GM18520 (cell line): ENCODE measurements at regions not wholly inside any gene's neighbourhood (a gene's known extent, or its start where the extent isn't known, plus 50 kb on each side); places are given as distances from the start of the nearest gene placed in this dataset.
A peak's percentile ranks its signal among the peaks of the same experiment; 100 is the strongest.

Experiments
- ATAC-seq: cut with Tn5 transposase; IDR thresholded peaks from one replicate; pipeline ENCODE4 v1.9.1; 2021; ENCODE audit not compliant: unreplicated experiment

- ATAC-seq: no peak
Measured at GRCh38 chr5:145708169-145708568, 127.0 kb downstream of the PRELID2 start.

- ATAC-seq: no peak
Measured at GRCh38 chr5:145704724-145705123, 130.4 kb downstream of the PRELID2 start.

GRCh38 chr5:145703856-145704255, 131.3 kb downstream of the PRELID2 start:
- no peak for ATAC-seq

- ATAC-seq: no peak
Measured at GRCh38 chr5:145701404-145701803, 133.7 kb downstream of the PRELID2 start.

DNA sequence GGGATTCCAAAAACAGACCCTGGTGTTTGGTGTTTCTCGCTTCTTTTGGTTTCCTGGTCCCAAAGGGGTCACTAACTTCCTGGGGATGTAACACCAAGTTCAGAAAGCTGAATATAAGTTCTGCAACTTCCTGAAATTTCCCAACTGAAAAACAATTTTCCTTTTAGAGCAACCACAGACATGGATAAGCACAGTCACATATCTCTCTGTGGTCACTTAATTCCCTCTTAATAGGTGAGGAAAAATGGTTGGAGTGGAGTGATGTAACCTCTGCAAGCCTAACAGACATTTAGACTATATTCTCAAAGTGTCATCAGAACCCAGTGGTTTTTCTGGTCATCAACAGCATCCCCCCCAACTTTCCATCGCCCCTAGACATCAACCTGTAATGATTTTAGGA, 135.3 kb downstream of the PRELID2 start:
- no peak for ATAC-seq

GRCh38 chr5:145697251-145697990, 137.7 kb downstream of the PRELID2 start:
- ATAC-seq: peak; percentile 51

DNA sequence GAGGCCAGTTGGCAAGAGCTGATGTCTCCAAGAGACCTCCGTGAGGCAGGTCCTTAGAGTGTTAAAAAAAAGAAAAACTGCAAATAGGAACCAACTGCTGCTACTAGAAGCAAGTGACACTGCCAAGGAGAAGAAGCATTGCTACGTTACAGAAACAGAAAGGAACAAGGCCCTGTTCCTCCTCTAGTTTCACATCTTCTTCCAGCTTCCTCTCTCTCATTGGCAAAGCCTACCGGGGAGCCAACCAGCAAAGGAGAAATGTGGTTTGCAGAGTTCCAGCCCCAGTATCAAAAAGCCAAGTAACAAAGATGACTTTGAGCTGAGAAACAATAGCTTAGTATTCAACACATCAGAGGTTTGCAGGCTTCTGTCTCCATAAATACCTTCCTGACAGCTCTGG, 145.9 kb downstream of the PRELID2 start:
- peak; percentile 73 for ATAC-seq

- ATAC-seq: no peak
Measured at GRCh38 chr5:145687943-145688342, 147.2 kb downstream of the PRELID2 start.

DNA sequence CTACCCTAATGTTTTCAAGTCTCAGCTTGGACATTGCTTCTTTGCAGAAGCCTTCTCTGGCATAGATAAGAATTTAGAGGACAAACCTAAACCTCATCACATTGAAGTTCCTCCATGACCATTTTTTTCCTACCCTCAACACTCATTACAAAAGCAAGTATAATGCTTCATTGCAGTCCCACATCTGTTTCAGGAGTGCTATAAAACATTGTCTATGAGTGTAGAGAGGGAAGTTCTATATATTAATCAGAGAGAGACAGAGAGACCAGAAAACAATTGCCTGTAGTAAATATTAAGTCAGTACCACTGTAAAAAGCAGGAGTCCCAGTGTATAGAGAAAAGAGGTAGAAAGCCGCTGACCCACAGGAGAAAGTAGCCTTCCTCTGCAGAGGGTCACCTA, 149.7 kb downstream of the PRELID2 start:
- no peak for ATAC-seq

DNA sequence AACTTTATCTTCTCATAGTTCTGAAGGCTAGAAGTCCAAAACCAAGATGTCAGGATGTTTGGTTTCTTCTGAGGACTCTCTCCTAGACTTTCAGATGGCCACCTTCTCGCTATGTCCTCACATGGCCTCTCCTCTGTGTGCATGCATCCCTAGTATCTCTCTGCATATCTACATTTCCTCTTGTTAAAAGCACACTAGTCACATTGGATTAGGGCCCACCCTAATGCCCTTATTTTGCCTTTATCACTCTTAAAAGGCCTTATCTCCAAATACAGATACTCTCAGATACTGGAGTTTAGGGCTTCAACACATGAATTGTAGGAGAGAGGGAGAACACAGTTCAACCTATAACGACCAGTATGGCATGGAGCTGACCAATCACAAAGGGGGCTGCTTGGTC, 151.7 kb downstream of the PRELID2 start:
- no peak for ATAC-seq

DNA sequence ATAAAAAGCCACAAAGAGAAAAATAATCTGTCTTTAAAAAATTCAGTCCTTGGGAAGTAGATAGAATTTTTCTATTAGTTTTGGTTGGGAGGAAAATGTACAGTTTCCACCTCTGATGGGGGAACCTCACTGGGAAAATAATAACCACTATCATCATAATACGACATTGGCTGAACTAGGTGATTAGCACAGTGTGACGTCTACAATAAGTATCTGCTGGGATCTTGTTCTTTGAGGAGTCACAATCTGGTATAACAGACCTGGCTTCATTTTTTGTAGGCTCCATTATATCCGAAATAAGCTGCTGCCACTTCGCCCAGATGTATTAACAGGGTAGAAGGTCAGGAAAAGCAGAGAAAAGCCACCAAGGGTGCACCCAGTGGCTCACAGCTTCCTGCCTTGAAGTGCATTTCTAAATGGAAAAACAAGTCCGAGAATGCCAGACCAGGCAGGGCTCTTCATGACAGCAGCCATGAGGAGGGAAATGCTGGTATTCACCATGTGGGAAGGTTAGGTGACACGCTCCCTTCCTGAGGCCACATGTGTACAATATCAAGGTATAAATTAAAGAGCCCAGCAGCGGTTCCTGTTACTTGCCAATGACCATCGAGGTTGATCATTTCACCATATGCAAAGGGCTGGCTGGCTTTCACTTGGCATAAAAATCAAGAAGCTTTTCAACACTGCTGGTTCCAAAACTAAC, 152.8 kb downstream of the PRELID2 start:
- ATAC-seq: no peak

DNA sequence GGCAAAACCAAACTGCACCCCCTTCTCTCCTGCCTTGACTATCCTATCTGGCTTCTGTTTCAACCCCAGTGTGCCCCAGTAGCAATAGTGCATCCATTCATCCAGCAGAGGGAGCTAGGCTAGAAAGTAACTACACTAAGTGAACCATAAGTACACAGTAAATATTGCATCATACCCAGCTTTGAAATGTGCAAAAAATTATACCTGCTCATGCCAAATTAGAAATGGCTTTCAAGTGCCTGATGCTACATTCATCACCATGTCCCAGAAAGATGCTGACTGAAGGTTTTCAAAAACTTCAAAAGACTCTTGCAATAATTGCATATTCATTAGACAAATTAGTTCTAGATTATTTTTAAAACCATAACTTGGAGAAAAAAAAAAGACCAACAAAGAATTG, 153.5 kb downstream of the PRELID2 start:
- peak; percentile 98 for ATAC-seq

DNA sequence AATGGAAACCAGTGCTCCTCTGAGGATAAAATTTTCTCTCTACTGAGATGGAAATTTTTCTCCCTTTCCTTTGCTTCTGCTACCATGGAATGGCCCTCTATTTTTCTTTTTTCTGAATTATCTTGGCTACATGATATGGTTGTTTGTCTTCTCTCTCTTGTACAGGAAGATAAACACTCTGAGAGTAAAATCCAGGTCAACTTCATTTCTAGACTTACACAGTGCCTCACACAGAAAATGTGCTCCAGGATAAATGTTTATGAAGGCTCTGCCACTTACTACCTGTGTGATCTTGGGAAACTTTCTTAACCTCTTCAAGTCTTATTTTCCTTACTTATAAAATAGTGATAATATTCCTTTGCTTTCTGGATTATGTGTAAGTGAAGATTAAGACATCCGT, 153.9 kb downstream of the PRELID2 start:
- ATAC-seq: no peak

- no peak for ATAC-seq
Measured at GRCh38 chr5:145680767-145681166, 154.4 kb downstream of the PRELID2 start.

DNA sequence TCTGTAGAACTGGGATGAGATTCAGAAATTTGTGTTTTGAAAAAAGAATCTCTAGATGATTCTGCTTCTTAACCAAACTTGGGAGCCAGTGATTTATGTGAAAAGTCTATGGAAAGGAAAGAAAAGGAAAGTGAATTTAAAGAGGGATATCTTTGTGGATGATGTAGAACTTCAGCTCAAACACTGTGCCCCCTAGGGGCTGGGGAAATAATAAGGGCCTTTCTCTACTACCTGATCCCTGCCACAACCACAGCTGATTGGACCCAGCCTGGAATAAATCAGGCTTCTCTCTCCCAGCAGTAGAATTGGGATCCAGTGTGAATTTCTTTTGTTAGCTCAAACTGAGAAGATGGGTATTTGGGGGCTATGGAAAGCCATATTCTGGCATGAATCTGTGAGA, 155.0 kb downstream of the PRELID2 start:
- ATAC-seq: no peak

DNA sequence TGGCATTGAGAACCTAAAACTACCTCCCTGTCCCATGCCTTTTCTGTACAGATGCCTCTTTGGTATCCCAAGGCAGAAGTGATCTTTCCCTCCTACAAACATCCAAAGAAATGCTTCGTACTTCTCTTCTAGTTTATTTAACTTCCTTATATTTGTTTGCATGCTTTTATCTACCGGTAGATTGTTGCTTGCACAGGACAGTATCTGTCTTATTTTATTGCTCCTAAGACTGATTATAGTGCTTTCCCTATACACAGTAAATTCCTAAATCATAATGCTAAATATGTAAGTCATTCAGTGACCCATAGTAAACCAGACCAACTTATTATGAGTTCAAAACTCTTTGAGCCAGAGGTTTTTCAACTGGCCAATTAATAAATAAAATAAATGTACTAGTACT, 156.9 kb downstream of the PRELID2 start:
- no peak for ATAC-seq

DNA sequence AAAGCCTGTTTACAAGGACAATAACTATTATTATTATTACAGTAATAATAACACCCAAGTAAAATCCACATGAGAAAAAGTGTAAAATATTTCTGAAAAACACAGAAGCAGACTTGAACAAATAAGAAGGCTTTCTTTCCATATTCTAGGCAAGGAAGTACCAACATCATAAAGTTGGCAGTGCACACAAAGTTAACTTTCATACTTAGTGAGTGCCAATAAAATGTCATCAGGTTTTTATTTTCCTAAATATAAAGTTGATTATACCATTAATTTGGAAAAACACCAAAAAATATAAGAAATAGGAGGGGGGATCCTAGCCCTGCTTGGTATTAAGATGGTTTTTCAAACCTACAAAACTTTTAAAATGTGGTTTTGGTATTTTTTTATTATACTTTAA, 161.4 kb downstream of the PRELID2 start:
- no peak for ATAC-seq

DNA sequence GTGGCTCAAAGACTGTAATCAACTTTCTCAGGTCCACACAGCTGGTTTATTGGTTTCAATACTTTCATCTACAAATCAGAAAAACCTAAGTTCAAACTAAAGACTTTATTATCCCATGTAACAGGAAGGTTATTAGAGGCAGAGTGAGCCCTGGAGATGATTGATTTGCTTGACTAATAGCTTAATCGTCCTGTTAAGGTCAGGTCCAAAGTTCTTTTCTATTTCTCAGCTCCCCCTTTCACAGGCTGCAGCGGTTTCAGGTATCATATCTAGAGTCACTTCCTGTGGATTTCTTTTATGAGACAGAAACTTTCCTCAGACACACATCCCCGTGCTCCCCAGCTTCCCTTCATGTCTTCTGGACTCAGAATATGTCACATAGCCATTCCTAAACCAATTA, 166.4 kb downstream of the PRELID2 start:
- ATAC-seq: no peak

DNA sequence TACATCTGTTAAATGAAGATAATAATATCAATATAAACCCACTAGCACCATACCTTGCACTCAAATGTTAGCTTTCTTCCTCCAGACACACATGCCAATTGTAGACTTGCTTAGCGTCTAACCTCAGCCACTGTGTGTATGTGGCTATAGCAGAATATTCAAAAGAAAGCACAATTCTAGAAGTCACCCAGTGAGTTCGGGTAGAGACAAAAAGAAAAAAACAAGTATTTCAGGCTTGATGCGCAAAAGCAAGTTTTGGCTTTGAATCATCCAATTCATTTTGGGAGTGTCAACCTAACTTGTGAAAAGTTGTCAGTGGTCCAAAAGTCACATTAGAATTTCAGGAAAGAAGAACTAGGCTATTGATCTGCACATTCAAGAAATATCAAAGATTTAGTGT, 167.4 kb downstream of the PRELID2 start:
- no peak for ATAC-seq

GRCh38 chr5:145666591-145666990, 168.6 kb downstream of the PRELID2 start:
- ATAC-seq: no peak

DNA sequence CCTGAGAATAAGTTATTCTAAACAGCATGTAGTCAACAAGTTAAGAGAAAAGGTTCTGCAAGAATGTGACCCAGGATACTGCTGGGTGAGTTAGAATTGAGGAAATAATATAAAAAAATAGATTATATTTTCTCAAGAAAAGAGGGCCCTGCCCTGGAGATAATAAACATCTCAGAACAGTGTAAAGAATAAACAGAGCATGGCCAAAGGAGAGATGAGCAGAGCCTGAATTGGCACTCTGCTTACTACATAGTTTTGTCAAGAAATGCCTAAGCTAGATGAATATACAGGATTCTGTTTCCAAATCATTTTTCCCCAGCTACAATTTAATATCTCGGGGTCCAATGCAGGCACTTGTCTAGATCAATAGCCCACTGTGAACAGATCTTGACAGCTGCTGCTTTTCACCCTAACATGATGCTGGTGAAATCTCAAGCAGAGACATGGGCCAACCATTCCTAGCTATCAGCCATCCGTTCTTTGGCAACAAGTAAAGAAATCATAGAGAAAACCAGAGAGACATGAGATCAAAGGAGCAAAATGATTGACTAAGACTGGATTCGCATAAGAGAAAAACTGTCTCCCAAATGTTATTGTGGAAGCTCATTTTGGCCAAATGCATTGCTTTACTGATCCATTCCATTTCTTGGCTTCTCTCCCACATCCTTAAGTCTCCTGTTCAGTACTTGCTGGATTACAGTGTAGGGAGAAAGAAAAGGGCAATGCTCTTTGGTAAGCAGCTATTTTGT, 173.2 kb downstream of the PRELID2 start:
- ATAC-seq: no peak
